Stimulated activated CD4-positive, alpha-beta T cell treated with anti-CD3 and anti-CD28 coated beads, Interleukin-12 subunit alpha, Interleukin-12 subunit beta, amount 100 ng/mL, for 24 hours (primary cell): ENCODE measurements at regions not wholly inside any gene's neighbourhood (a gene's known extent, or its start where the extent isn't known, plus 50 kb on each side); places are given as distances from the start of the nearest gene placed in this dataset.

Experiments
- DNase-seq, 2 experiments: peaks; one replicate each; pipeline ENCODE4 v3.0.0-alpha.2; 2020; ENCODE audit warnings: low read depth in 2 of 2

- DNase-seq, result no peak
Measured at GRCh38 chr22:27680636-27681035, 120.9 kb downstream of the MN1 start.

- no peak for DNase-seq
Measured at GRCh38 chr22:27681037-27681436, 120.5 kb downstream of the MN1 start.

GRCh38 chr22:27682437-27682836 is 119.1 kb downstream of the MN1 start:
- DNase-seq, result no peak

- DNase-seq, result no peak
Measured at GRCh38 chr22:27684901-27685300, 116.7 kb downstream of the MN1 start.

- DNase-seq, result no peak
Measured at GRCh38 chr22:27685515-27685914, 116.0 kb downstream of the MN1 start.

- no peak for DNase-seq
Measured at GRCh38 chr22:27685970-27686369, 115.6 kb downstream of the MN1 start.

- DNase-seq, result no peak
Measured at GRCh38 chr22:27686534-27686933, 115.0 kb downstream of the MN1 start.

- DNase-seq, result no peak
Measured at GRCh38 chr22:27687984-27688545, 113.5 kb downstream of the MN1 start.

- no peak for DNase-seq
Measured at GRCh38 chr22:27689664-27690063, 111.9 kb downstream of the MN1 start.

- DNase-seq, result no peak
Measured at GRCh38 chr22:27690599-27690998, 111.0 kb downstream of the MN1 start.

GRCh38 chr22:27692243-27692642 is 109.3 kb downstream of the MN1 start:
- DNase-seq, result no peak

GRCh38 chr22:27695925-27696324 is 105.6 kb downstream of the MN1 start:
- DNase-seq, result no peak

GRCh38 chr22:27697888-27698287 is 103.7 kb downstream of the MN1 start:
- no peak for DNase-seq
